HFF-Myc (cell line): ENCODE measurements at regions not wholly inside any gene's neighbourhood (a gene's known extent, or its start where the extent isn't known, plus 50 kb on each side); places are given as distances from the start of the nearest gene placed in this dataset.

ENCODE experiments used
- DNase-seq: peaks from one replicate; pipeline ENCODE4 v3.0.0-alpha.2; 2011; ENCODE audit warnings: low read depth; ENCODE audit errors: extremely low read depth
- H3K4me3 ChIP-seq: replicated peaks from 2 replicates; pipeline ENCODE4 v1.5.1; 2011; ENCODE audit warnings: low read depth, mild to moderate bottlenecking, control low read depth, low read length
- CTCF ChIP-seq: IDR thresholded peaks from 2 replicates; pipeline ENCODE4 v1.5.1; 2012; ENCODE audit warnings: mild to moderate bottlenecking, low read depth, low read length, control low read depth; ENCODE audit errors: missing control alignments

- no peak for DNase-seq
- TF ChIP-seq CTCF: no peak
These were observed 1300.1 kb upstream of the EPHA6 start for GRCh38 chr3:95514260-95514659.

GRCh38 chr3:95521396-95521795, 1293.0 kb upstream of the EPHA6 start:
- no peak overlapping the region for H3K4me3 ChIP-seq
- no peak for TF ChIP-seq CTCF
- DNase-seq: no peak

More at GRCh38 chr3:95514260-95514659, 1300.1 kb upstream of the EPHA6 start:
- no peak overlapping the region for H3K4me3 ChIP-seq

- H3K4me3 ChIP-seq: no peak overlapping the region
- DNase-seq: no peak
- TF ChIP-seq CTCF: no peak
These were observed 1291.9 kb upstream of the EPHA6 start for GRCh38 chr3:95522449-95522848.

GRCh38 chr3:95539950-95540483, 1274.4 kb upstream of the EPHA6 start:
- no peak for DNase-seq
- TF ChIP-seq CTCF: no peak
- no peak overlapping the region for H3K4me3 ChIP-seq

GRCh38 chr3:95565502-95565901, 1248.9 kb upstream of the EPHA6 start:
- no peak overlapping the region for H3K4me3 ChIP-seq
- DNase-seq: no peak
- TF ChIP-seq CTCF: no peak

- no peak overlapping the region for H3K4me3 ChIP-seq
These were observed 1247.0 kb upstream of the EPHA6 start for GRCh38 chr3:95567346-95567745.

More at GRCh38 chr3:95567346-95567745, 1247.0 kb upstream of the EPHA6 start:
- TF ChIP-seq CTCF: no peak
- DNase-seq: no peak
